Keratinocyte (primary cell): ENCODE measurements at regions not wholly inside any gene's neighbourhood (a gene's known extent, or its start where the extent isn't known, plus 50 kb on each side); places are given as distances from the start of the nearest gene placed in this dataset.

ENCODE experiments used
- DNase-seq: peaks from one replicate; pipeline ENCODE4 v3.0.0-alpha.2; 2011; ENCODE audit warnings: low read depth, missing footprints, low spot score
- FAIRE-seq: peaks from 2 replicates; lab custom pipeline; 2011; peaks lifted over from hg19 to GRCh38; lab: Jason Lieb, UNC
- H2AFZ ChIP-seq: 2 replicates; pipeline ENCODE4 v1.6.0; 2012; ENCODE audit warnings: low read length, control low read depth, inconsistent platforms; ENCODE audit not compliant: control insufficient read depth
- H3K27ac ChIP-seq: 2 replicates; pipeline ENCODE4 v1.5.1; 2011; ENCODE audit warnings: low read length; ENCODE audit not compliant: control insufficient read depth, insufficient read depth
- H3K27me3 ChIP-seq: 3 replicates; pipeline ENCODE4 v1.6.0; 2011; ENCODE audit warnings: low read length; ENCODE audit not compliant: control insufficient read depth, insufficient read depth; ENCODE audit errors: extremely low read depth
- H3K36me3 ChIP-seq, 2 experiments: 2 replicates in 1 of 2; 3 replicates in 1 of 2; pipeline ENCODE4 v1.5.1; 2011; ENCODE audit warnings: low read length in 2 of 2, mild to moderate bottlenecking in 1 of 2; ENCODE audit not compliant: control insufficient read depth in 2 of 2, insufficient read depth in 2 of 2; ENCODE audit errors: extremely low read depth in 1 of 2
- H3K4me1 ChIP-seq: 3 replicates; pipeline ENCODE4 v1.5.1; 2011; ENCODE audit warnings: low read length; ENCODE audit not compliant: control insufficient read depth, insufficient read depth; ENCODE audit errors: extremely low read depth
- H3K4me2 ChIP-seq: 3 replicates; pipeline ENCODE4 v1.6.0; 2011; ENCODE audit warnings: low read depth, low read length; ENCODE audit not compliant: control insufficient read depth, insufficient read depth; ENCODE audit errors: extremely low read depth
- H3K4me3 ChIP-seq, 3 experiments: fragments of 200-600 bp in 1 of 3; sonication (generic) in 1 of 3; 2 replicates in 2 of 3; 3 replicates in 1 of 3; pipeline ENCODE4 v1.5.1; 2011 to 2016; ENCODE audit warnings: low read length in 3 of 3, mild to moderate bottlenecking in 3 of 3, control low read depth in 2 of 3, inconsistent platforms in 1 of 3, low read depth in 1 of 3, mixed read lengths in 1 of 3, mixed run types in 1 of 3, moderate library complexity in 1 of 3; ENCODE audit not compliant: control insufficient read depth in 2 of 3, insufficient read depth in 2 of 3; ENCODE audit errors: extremely low read depth in 1 of 3
- H3K79me2 ChIP-seq: 2 replicates; pipeline ENCODE4 v1.6.0; 2012; ENCODE audit warnings: low read length; ENCODE audit not compliant: control insufficient read depth, insufficient read depth
- H3K9ac ChIP-seq: 3 replicates; pipeline ENCODE4 v1.6.0; 2011; ENCODE audit warnings: low read length; ENCODE audit not compliant: control insufficient read depth, insufficient read depth; ENCODE audit errors: extremely low read depth
- H3K9me1 ChIP-seq: 3 replicates; pipeline ENCODE4 v1.6.0; 2011; ENCODE audit warnings: low read length; ENCODE audit not compliant: control insufficient read depth, insufficient read depth; ENCODE audit errors: extremely low read depth
- H3K9me3 ChIP-seq: 2 replicates; pipeline ENCODE4 v1.5.1; 2012; ENCODE audit warnings: low read depth, low read length; ENCODE audit not compliant: control insufficient read depth
- H4K20me1 ChIP-seq: 3 replicates; pipeline ENCODE4 v1.6.0; 2011; ENCODE audit warnings: low read length; ENCODE audit not compliant: control insufficient read depth, insufficient read depth; ENCODE audit errors: extremely low read depth
- EZH2 ChIP-seq: IDR thresholded peaks from one replicate; pipeline ENCODE4 v1.6.1; 2012; ENCODE audit warnings: inconsistent platforms, mild to moderate bottlenecking, low read length, moderate library complexity
- dilution Hi-C: fragments of 300-500 bp; cut with MboI; formaldehyde crosslinking; loops from one replicate; pipeline ENCODE4 v1.7.0; 2020; ENCODE audit warnings: low sequenced_read_pairs; ENCODE audit not compliant: extremely low pct_ligation_motif_present
- TF ChIP-seq, protein P1 (sequence below), 3 experiments: IDR thresholded peaks in 1 of 3; conservative IDR thresholded peaks in 1 of 3; optimal IDR thresholded peaks in 1 of 3; 2 replicates in 2 of 3; 3 replicates in 1 of 3; pipeline versions ENCODE3 to v1.5.1; 2011; ENCODE audit warnings: low read length in 3 of 3, mild to moderate bottlenecking in 3 of 3, moderate library complexity in 2 of 3, control low read depth in 1 of 3, inconsistent platforms in 1 of 3; ENCODE audit not compliant: insufficient read depth in 2 of 3; ENCODE audit errors: extremely low read depth in 1 of 3

DNA sequence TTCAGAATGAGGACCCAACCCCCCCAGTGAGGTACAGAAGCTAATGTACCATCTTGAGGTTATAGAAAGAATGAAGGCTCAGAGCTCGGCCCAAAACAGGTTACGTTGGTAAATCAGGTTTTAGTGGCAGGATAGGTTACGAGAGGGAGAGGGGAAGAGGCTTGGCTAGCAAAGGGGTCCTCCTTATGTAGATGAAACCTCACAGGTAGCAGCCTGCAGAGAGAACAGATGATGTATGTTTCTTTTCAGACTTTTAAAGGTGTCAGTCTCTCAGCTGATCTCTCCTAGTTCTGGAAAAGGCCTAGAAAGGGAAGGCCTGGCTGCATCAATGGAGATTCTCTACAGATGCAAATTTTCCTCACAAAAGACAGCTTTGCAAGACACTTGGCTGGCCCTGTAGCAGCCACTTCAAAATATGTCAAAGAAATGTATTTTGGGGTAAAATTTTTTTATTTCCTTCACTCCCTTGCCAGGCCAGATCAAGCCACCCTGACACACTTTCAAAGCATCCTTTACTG, 71.7 kb upstream of the CPSF6 start:
- Histone ChIP-seq H2AFZ (no peak overlapping the region), H3K79me2 (no peaks in the 10 kb centered on the region), H3K4me1 (no peaks in the 10 kb centered on the region), H3K9me3 (no peaks in the 10 kb centered on the region), H3K4me3 (no peak overlapping the region), H3K9ac (no peak overlapping the region), H3K27me3 (no peaks in the 10 kb centered on the region), H3K4me2 (no peak overlapping the region), H3K27ac (no peak overlapping the region), H4K20me1 (no peaks in the 10 kb centered on the region), H3K36me3 (no peaks in the 10 kb centered on the region), H3K9me1 (no peaks in the 10 kb centered on the region)
- FAIRE-seq (no peak), DNase-seq (no peak)
- dilution Hi-C loops, result no loop called here
- no peak for TF ChIP-seq EZH2
- TF ChIP-seq, protein P1, sequence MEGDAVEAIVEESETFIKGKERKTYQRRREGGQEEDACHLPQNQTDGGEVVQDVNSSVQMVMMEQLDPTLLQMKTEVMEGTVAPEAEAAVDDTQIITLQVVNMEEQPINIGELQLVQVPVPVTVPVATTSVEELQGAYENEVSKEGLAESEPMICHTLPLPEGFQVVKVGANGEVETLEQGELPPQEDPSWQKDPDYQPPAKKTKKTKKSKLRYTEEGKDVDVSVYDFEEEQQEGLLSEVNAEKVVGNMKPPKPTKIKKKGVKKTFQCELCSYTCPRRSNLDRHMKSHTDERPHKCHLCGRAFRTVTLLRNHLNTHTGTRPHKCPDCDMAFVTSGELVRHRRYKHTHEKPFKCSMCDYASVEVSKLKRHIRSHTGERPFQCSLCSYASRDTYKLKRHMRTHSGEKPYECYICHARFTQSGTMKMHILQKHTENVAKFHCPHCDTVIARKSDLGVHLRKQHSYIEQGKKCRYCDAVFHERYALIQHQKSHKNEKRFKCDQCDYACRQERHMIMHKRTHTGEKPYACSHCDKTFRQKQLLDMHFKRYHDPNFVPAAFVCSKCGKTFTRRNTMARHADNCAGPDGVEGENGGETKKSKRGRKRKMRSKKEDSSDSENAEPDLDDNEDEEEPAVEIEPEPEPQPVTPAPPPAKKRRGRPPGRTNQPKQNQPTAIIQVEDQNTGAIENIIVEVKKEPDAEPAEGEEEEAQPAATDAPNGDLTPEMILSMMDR (optimal IDR thresholded peaks at IDR 0.05 in 1 of 3, IDR thresholded peaks at IDR 0.05 in 1 of 3, conservative IDR thresholded peaks at IDR 0.05 in 1 of 3; ENCODE audit: extremely low read depth in 1 of 3, insufficient read depth in 2 of 3, low read length in 3 of 3), result no peak

DNA sequence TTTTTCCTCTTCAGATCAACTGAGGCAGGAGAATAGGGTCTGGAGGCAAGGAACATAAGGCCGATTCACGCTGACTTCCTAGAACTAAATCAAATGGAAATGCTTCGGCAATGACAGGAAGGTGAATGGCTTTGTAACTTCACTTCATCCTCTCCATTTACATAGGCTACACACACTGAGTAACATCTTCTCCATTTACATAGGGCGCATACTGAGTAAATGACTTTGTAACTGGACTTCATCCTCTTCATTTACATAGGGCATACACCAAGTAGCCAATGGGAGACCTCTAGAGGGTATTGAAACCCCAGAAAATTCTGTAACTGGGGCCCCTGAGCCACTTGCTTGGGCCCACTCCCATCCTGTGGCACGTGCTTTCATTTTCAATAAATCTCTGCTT, 71.0 kb upstream of the CPSF6 start:
- H3K4me2 ChIP-seq, result no peak overlapping the region
- TF ChIP-seq EZH2, result no peak
- TF ChIP-seq, protein P1 (optimal IDR thresholded peaks at IDR 0.05 in 1 of 3, IDR thresholded peaks at IDR 0.05 in 1 of 3, conservative IDR thresholded peaks at IDR 0.05 in 1 of 3; ENCODE audit: extremely low read depth in 1 of 3, insufficient read depth in 2 of 3, low read length in 3 of 3), result no peak
- no peak for FAIRE-seq
- dilution Hi-C loops, result no loop called here
- no peak overlapping the region for H3K27ac ChIP-seq
- H3K27me3 ChIP-seq, result peaks cover 2% of the 10 kb centered on the region
- H4K20me1 ChIP-seq, result no peaks in the 10 kb centered on the region
- H3K4me3 ChIP-seq, result no peak overlapping the region
- H3K9me3 ChIP-seq, result no peaks in the 10 kb centered on the region
- H3K4me1 ChIP-seq, result no peaks in the 10 kb centered on the region
- no peaks in the 10 kb centered on the region for H3K9me1 ChIP-seq
- no peak for DNase-seq
- H3K79me2 ChIP-seq, result no peaks in the 10 kb centered on the region
- no peak overlapping the region for H2AFZ ChIP-seq
- no peak overlapping the region for H3K9ac ChIP-seq
- H3K36me3 ChIP-seq, result no peaks in the 10 kb centered on the region
